PFSK-1 (cell line): ENCODE measurements at regions not wholly inside any gene's neighbourhood (a gene's known extent, or its start where the extent isn't known, plus 50 kb on each side); places are given as distances from the start of the nearest gene placed in this dataset.

Experiments
- POLR2AphosphoS5 ChIP-seq: IDR thresholded peaks from 2 replicates; pipeline ENCODE4 v1.6.1; 2012; ENCODE audit warnings: low read depth, mild to moderate bottlenecking, control low read depth, low read length, moderate library complexity
- REST ChIP-seq, 2 experiments: IDR thresholded peaks; 2 replicates each; pipeline versions ENCODE4 v1.6.1 to v1.8.0; 2011 to 2012; ENCODE audit warnings: low read depth in 2 of 2, low read length in 2 of 2, control low read depth in 1 of 2, inconsistent platforms in 1 of 2, mild to moderate bottlenecking in 1 of 2, moderate library complexity in 1 of 2; ENCODE audit not compliant: insufficient read depth in 1 of 2
- SIN3A ChIP-seq: IDR thresholded peaks from 2 replicates; pipeline ENCODE4 v1.6.1; 2012; ENCODE audit warnings: mild to moderate bottlenecking, low read length, moderate library complexity, borderline replicate concordance; ENCODE audit not compliant: insufficient read depth

- TF ChIP-seq SIN3A: no peak
- no peak for TF ChIP-seq POLR2AphosphoS5
- TF ChIP-seq REST (IDR thresholded peaks at IDR 0.05; ENCODE audit: insufficient read depth in 1 of 2, low read depth in 2 of 2, low read length in 2 of 2): no peak
Observed at GRCh38 chr11:28819741-28820140, 711.6 kb downstream of the METTL15 start.
